Astrocyte of the hippocampus (primary cell): ENCODE measurements at regions not wholly inside any gene's neighbourhood (a gene's known extent, or its start where the extent isn't known, plus 50 kb on each side); places are given as distances from the start of the nearest gene placed in this dataset.

ENCODE experiments used
- DNase-seq: peaks from one replicate; pipeline ENCODE4 v3.0.0; 2011; ENCODE audit warnings: low read depth, low spot score

DNA sequence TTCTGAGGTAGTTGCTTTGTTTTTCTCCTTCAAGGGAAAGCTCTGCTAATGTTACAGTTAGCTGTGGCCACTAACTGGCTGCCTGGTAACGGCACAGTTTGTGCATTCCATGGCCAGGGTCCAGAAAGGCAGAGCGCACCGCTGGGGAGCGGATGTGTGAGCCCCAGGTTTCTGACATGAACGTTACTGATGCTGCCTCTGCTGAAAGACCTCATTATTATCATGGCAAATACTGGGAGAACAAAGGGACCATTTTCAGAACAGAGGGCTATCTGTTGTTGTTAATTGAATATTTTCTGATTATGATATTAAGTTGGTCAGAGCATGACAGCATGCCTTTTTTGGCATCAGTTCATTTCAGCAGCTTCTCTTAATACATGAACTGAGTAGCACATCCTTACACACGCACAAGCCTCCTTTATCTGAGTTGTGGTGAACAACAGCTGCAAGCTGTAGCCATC is 134.1 kb downstream of the NUDT12 start:
- DNase-seq: peak; percentile 92

DNA sequence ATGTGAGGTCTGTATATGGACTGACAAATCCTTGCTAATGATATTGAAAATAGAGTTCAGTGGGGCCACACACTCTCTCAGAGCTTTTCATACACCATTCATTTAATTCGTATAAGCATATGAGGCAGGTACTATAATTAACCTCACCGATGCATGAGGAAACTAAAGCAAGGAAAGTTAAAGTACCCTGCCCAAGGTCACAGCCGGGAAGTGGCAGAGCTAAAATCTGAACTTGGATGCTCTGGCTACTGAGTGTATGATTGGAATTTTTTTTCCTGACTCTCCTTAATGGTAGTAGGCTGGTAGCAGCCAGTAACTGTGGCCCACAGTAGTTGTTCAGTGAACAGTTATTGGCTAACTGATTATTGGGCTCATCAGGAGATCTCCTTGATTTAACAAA is 135.3 kb downstream of the NUDT12 start:
- DNase-seq: no peak

DNA sequence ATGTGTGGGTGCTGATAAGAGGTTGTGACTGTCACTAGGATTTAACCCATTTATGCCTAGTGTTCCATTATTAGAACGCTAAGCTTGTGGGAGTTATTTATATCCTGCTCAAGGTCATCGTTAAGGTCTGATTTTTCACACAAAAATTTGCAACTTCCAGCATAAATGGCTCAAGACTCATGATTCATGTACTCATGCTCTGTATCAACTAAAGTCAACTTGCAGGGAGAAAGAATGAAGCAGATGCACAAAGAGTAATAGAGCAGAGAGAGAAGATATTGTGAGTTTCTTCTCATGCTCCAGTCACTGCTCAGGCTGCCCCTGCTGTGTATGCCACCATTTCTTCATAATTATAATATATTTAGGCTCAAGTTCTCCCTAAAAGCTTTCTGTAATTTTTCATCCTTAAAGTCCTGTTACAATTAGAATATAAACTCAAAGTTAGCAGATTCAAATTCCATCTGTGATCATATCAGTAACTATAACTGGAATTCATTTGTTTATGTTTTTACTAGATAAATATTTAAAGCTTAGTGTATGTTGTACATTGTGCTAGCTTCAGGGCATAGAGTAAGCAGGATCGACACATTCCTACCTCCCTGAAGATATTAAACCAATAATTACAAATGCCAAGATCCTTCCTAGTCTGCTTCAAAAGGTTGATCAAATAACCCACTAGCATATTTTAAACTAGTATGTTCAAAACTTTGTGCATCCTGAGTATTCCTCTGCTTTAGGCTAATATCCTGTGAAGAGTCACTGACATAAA is 136.7 kb downstream of the NUDT12 start:
- DNase-seq: peak; percentile 11

DNA sequence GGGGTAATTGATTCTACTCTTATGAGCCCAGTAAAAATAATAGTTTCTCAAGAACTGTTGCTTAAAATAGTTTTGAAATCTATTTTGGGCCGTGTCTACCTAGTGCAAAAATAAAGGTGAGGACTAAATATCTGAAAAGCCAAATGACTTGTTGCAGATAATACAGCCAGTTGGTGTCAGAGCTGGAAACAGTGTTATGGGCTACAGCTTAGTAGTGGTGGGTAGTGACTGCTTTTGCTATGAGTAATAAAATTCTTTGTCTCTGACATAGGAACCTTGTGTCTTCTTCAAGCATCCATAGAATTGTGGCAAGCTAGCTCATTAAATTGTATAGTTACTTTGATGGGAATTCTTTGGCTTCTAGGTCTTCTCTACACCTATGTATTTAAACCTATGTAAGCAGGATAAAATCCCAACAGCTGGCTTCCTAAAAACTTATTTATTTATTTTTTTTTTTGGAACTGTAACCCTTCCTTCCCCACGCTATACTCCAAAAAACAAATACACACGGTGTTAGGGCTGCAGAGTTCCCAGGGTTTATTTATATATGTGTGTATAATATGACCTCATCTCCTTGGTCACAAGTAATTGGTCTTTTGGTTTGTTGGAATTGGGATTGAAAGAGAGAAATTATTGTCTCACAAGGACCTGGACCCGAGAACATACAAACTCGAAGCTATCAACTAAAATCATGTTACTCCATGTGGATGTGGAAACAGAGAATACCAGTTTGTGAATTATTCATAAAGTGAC is 138.0 kb downstream of the NUDT12 start:
- DNase-seq: peak; percentile 45

DNA sequence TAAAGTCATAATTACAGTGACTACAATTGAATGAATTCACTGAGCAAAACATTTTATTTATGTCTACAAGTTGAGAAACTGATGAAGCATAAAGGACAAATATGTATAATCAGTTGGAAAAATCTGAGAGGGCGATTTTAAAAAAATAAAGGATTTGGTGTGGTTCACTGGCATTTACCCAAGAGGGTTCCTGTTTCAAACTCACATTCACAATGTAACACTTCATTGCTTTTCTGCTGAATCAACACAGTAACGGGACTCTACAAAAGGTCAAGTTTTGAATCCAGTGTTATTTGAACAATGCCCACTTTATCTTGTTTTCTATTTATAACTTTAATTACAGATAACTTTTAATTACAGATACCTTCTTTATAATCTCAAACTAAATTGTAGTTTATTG is 138.6 kb downstream of the NUDT12 start:
- DNase-seq: peak; percentile 44

DNA sequence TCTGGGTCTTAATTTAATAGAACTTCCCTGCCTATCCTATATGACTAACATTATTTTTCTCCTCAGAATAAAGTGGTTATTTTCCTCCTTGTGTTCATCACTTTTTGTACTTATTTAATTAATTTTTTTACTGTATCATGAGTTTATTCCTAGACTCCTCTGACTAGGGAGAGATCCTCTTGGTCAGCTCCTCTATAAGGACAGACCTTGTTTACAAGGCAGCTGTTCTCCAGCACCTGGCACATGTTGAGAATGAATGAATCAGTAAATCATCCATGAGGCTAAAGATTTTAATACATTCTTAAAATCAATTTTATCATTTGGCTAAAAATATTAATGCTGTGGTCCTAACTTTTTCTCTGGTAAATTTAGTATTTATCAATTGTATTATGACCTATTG is 139.8 kb downstream of the NUDT12 start:
- DNase-seq: no peak

- no peak for DNase-seq
These were observed 148.0 kb downstream of the NUDT12 start for GRCh38 chr5:103414604-103415003.

- DNase-seq: no peak
These were observed 150.9 kb downstream of the NUDT12 start for GRCh38 chr5:103411711-103412110.

- no peak for DNase-seq
These were observed 151.6 kb downstream of the MACIR start for GRCh38 chr5:103410172-103410571.

DNA sequence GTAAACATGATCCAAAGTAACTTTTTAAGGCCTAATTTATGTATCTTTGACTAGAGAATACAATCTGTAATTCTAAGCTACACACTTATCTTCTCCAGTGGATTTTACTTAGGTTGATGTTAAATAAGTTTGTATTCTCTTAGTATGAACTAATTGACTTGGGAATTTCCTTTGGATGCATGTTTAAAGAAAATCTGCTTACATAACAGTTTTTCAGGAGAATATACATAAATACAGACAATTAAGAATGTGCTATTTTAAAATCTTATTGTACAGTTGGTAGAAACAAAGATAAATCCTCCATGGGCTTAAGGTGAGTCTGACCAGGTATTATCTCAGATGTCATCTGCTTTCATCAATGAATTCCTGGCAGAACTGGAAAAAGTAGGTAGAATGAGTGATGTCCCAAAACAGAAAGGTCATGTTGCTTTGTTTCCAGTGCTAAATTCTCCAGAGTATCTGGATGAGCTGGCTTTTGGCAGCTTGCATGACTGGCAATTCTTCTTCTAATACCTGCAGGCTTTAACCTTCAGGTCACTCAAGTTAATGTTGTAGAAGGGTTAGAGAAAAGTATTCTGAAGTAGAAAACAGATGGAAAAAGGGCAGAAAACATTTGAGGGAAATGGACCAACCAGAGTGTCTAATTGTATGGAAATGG is 150.6 kb downstream of the MACIR start:
- DNase-seq: no peak

DNA sequence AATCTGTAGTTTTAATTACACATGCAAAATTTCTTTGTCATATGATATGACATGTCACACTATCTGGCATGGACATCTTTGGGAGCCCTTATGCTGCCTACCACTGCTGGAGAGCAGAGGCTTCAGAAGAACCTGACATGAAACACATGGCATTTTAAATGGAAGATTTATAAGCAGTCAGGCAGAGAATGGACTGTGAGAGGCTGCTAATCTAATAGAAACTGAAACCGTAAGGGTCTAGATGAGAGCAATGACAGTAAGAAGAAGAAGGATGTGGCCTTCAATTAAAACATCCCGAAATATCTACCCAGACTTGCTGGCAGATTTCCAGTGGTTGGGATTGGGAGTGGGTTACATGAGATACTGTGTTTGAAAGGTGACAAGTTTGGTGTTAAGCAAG is 149.8 kb downstream of the MACIR start:
- no peak for DNase-seq

DNA sequence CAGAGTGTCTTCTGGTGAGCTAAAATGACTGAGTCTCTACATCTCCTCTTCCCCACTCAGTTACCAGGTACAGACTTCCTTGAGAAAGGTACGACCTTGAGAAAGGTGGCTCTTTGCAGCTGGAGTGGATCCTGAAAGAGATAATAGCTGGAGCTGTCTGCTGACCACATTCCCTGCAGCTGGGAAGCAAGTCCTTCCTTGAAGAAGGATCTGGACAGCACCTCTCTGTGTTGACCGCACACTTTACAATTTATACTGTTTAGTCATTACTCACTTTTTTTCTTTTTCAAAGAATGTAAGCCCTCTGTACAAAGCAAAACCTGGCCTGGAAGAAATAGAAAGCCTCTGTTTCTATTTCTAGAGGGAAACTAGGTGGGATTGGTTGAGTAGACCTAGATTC is 148.8 kb downstream of the MACIR start:
- DNase-seq: peak; percentile 27

- no peak for DNase-seq
These were observed 145.9 kb downstream of the MACIR start for GRCh38 chr5:103404483-103404882.

- no peak for DNase-seq
These were observed 144.3 kb downstream of the MACIR start for GRCh38 chr5:103402851-103403250.

DNA sequence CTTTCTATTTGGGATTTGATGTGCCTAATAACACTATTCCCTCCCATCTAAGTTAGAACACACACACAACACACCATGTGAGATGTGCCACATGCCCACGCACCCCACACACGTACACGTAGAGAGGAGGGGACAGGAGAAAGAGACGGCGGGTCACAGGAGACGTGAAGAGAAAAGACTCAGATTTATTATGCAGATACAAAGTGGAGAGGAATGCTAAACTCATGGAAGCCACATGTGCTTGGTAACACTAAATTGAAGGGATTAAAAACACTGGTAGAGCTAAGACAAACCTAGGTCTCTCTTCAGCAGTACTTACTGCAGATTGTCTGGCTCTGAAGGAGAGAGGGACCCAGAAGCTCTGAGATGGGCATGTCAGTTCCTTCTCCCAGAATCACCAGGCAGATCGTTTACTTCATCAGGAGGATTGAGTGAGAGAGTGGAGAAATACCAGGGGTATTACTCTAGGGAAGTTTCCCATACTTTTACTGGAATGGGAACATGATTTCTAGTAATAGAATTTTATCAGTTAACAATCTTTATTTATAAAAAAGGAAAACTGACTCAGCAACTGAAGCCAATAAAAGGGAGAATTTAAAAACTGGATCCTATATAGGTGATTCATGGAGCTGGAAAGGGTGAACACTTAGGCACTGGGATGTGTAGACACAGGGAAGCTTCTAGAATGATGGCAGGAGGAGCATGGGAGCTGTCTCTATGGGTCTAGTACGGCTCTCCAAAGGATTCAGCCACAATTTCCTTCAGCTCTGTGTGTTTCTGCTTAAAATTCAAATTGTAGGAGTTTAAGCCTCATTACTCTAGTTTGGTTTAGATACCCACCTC is 139.4 kb downstream of the MACIR start:
- no peak for DNase-seq

- no peak for DNase-seq
These were observed 136.1 kb downstream of the MACIR start for GRCh38 chr5:103394676-103395075.

- peak; percentile 14 for DNase-seq
These were observed 134.7 kb downstream of the MACIR start for GRCh38 chr5:103393101-103393754.

GRCh38 chr5:103391659-103392058 is 133.1 kb downstream of the MACIR start:
- DNase-seq: no peak

DNA sequence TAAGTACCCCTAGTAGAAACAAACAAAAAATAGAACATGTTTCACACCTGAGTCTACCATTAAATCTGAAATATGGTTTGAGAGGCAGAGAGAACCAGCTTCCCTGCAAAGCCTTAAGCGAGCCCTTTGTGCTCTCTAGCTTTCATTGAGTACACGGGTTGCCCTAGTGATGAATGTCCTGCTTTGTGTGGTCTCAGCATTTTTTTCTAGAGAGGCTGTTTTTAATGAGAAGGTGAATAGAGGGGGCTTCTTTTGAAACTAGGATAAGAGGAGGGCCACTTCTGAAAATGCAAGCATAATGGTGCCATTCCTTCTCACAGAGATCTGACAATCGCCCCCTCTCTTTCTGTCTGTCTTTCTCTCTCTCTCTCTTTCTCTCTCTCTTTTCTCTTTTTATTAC is 131.3 kb downstream of the MACIR start:
- peak; percentile 25 for DNase-seq

DNA sequence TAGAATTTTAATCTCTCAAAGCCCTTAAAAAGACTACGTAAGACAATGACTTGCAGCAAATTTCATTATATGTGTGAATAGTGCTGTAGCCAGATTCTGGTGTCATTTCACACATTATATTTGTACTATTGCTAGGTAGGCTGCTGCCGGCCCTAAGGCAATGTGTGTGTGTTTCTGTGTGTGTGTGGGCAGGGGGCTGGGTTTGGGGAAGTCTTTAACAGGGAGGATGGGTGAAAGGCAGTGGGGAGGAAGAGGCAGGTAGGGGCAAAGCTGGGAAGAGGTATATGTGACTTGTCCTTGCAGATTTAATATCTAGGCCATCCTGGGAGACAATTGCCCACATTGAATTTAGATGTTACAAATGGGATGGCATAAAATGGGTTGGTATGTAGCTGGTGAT is 130.8 kb downstream of the MACIR start:
- DNase-seq: no peak

DNA sequence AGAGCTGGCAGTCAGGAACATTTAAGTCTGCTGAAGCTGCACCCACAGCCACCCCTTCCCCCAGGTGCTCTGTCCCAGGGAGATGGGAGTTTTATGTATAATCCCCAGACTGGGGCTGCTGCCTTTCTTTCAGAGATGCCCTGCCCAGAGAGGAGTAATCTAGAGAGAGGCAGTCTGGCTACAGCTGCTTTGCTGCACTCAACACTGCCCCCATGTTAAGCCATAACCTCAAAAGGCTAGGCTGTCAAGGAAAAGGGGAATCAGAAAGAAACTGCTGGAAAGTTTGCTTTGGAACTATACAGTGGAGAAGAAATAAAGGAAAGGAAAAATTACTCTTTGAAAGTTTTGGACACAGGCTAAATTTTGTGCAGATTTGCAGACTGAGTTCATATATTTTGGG is 127.2 kb downstream of the MACIR start:
- DNase-seq: no peak
